ENCODE measurements at regions not wholly inside any gene's neighbourhood (a gene's known extent, or its start where the extent isn't known, plus 50 kb on each side); places are given as distances from the start of the nearest gene placed in this dataset.

GRCh38 chr20:19077370-19078220, 134.8 kb upstream of the SLC24A3 start:
- H3K9me3 ChIP-seq (ENCODE audit: control insufficient read depth, low read length), result no peaks in the 10 kb centered on the region
- no peak overlapping the region for H3K27ac ChIP-seq (ENCODE audit: low read depth, low read length, severe bottlenecking)
- WGBS, 2 experiments (ENCODE audit: insufficient coverage in 2 of 2), result 87 to 92% methylated on average over 4 of the region's 5 CpGs
- no peak overlapping the region for H3K4me3 ChIP-seq (ENCODE audit: extremely low read depth, insufficient read depth, low read length, poor library complexity, severe bottlenecking)
- no peaks in the 10 kb centered on the region for H3K4me1 ChIP-seq (ENCODE audit: control insufficient read depth, insufficient read depth, low read length, poor library complexity, severe bottlenecking)
- H3K36me3 ChIP-seq (ENCODE audit: control insufficient read depth, insufficient read depth, low read length), result no peaks in the 10 kb centered on the region

- no peak overlapping the region for H3K4me3 ChIP-seq (ENCODE audit: extremely low read depth, insufficient read depth, low read length, poor library complexity, severe bottlenecking)
- no peak overlapping the region for H3K27ac ChIP-seq (ENCODE audit: low read depth, low read length, severe bottlenecking)
- 95 to 98% methylated on average over 6 to 7 of the region's 7 CpGs for WGBS, 2 experiments (ENCODE audit: insufficient coverage in 2 of 2)
- H3K36me3 ChIP-seq (ENCODE audit: control insufficient read depth, insufficient read depth, low read length), result no peaks in the 10 kb centered on the region
- H3K9me3 ChIP-seq (ENCODE audit: control insufficient read depth, low read length), result no peaks in the 10 kb centered on the region
- no peaks in the 10 kb centered on the region for H3K4me1 ChIP-seq (ENCODE audit: control insufficient read depth, insufficient read depth, low read length, poor library complexity, severe bottlenecking)
Observed at GRCh38 chr20:19078448-19079373, 133.7 kb upstream of the SLC24A3 start.

- H3K4me1 ChIP-seq (ENCODE audit: control insufficient read depth, insufficient read depth, low read length, poor library complexity, severe bottlenecking), result no peaks in the 10 kb centered on the region
- no peak overlapping the region for H3K27ac ChIP-seq (ENCODE audit: low read depth, low read length, severe bottlenecking)
- H3K9me3 ChIP-seq (ENCODE audit: control insufficient read depth, low read length), result no peaks in the 10 kb centered on the region
- 88 to 92% methylated on average over 6 of the region's 10 CpGs for WGBS, 2 experiments (ENCODE audit: insufficient coverage in 2 of 2)
- H3K36me3 ChIP-seq (ENCODE audit: control insufficient read depth, insufficient read depth, low read length), result no peaks in the 10 kb centered on the region
- no peak overlapping the region for H3K4me3 ChIP-seq (ENCODE audit: extremely low read depth, insufficient read depth, low read length, poor library complexity, severe bottlenecking)
Observed at GRCh38 chr20:19079536-19080299, 132.7 kb upstream of the SLC24A3 start.

GRCh38 chr20:19081937-19082336, 130.5 kb upstream of the SLC24A3 start:
- no peaks in the 10 kb centered on the region for H3K4me1 ChIP-seq (ENCODE audit: control insufficient read depth, insufficient read depth, low read length, poor library complexity, severe bottlenecking)
- WGBS, 2 experiments (ENCODE audit: insufficient coverage in 2 of 2), result no CpG with 5 or more reads among the region's 1 CpG
- H3K27ac ChIP-seq (ENCODE audit: low read depth, low read length, severe bottlenecking), result no peak overlapping the region
- no peak overlapping the region for H3K4me3 ChIP-seq (ENCODE audit: extremely low read depth, insufficient read depth, low read length, poor library complexity, severe bottlenecking)
- no peaks in the 10 kb centered on the region for H3K9me3 ChIP-seq (ENCODE audit: control insufficient read depth, low read length)
- H3K36me3 ChIP-seq (ENCODE audit: control insufficient read depth, insufficient read depth, low read length), result no peaks in the 10 kb centered on the region

GRCh38 chr20:19083136-19083621, 129.3 kb upstream of the SLC24A3 start:
- 82 to 100% methylated on average over 3 to 4 of the region's 8 CpGs for WGBS, 2 experiments (ENCODE audit: insufficient coverage in 2 of 2)
- no peaks in the 10 kb centered on the region for H3K4me1 ChIP-seq (ENCODE audit: control insufficient read depth, insufficient read depth, low read length, poor library complexity, severe bottlenecking)
- no peak overlapping the region for H3K4me3 ChIP-seq (ENCODE audit: extremely low read depth, insufficient read depth, low read length, poor library complexity, severe bottlenecking)
- H3K27ac ChIP-seq (ENCODE audit: low read depth, low read length, severe bottlenecking), result no peak overlapping the region
- H3K9me3 ChIP-seq (ENCODE audit: control insufficient read depth, low read length), result no peaks in the 10 kb centered on the region
- no peaks in the 10 kb centered on the region for H3K36me3 ChIP-seq (ENCODE audit: control insufficient read depth, insufficient read depth, low read length)

GRCh38 chr20:19090332-19090731, 122.1 kb upstream of the SLC24A3 start:
- Histone ChIP-seq H3K36me3 (ENCODE audit: control insufficient read depth, insufficient read depth, low read length) (no peaks in the 10 kb centered on the region), H3K9me3 (ENCODE audit: control insufficient read depth, low read length) (no peaks in the 10 kb centered on the region), H3K4me1 (ENCODE audit: control insufficient read depth, insufficient read depth, low read length, poor library complexity, severe bottlenecking) (no peaks in the 10 kb centered on the region), H3K27ac (ENCODE audit: low read depth, low read length, severe bottlenecking) (no peak overlapping the region), H3K4me3 (ENCODE audit: extremely low read depth, insufficient read depth, low read length, poor library complexity, severe bottlenecking) (no peak overlapping the region)
- WGBS, 2 experiments (ENCODE audit: insufficient coverage in 2 of 2), result 93 to 100% methylated on average over 2 to 4 of the region's 5 CpGs

- no peaks in the 10 kb centered on the region for H3K36me3 ChIP-seq (ENCODE audit: control insufficient read depth, insufficient read depth, low read length)
- no peak overlapping the region for H3K4me3 ChIP-seq (ENCODE audit: extremely low read depth, insufficient read depth, low read length, poor library complexity, severe bottlenecking)
- 83 to 91% methylated on average over 3 to 5 of the region's 5 CpGs for WGBS, 2 experiments (ENCODE audit: insufficient coverage in 2 of 2)
- H3K27ac ChIP-seq (ENCODE audit: low read depth, low read length, severe bottlenecking), result no peak overlapping the region
- no peaks in the 10 kb centered on the region for H3K4me1 ChIP-seq (ENCODE audit: control insufficient read depth, insufficient read depth, low read length, poor library complexity, severe bottlenecking)
- no peaks in the 10 kb centered on the region for H3K9me3 ChIP-seq (ENCODE audit: control insufficient read depth, low read length)
Observed at GRCh38 chr20:19094959-19095541, 117.4 kb upstream of the SLC24A3 start.

- H3K36me3 ChIP-seq (ENCODE audit: control insufficient read depth, insufficient read depth, low read length), result no peaks in the 10 kb centered on the region
- H3K4me3 ChIP-seq (ENCODE audit: extremely low read depth, insufficient read depth, low read length, poor library complexity, severe bottlenecking), result no peak overlapping the region
- no peak overlapping the region for H3K27ac ChIP-seq (ENCODE audit: low read depth, low read length, severe bottlenecking)
- H3K4me1 ChIP-seq (ENCODE audit: control insufficient read depth, insufficient read depth, low read length, poor library complexity, severe bottlenecking), result no peaks in the 10 kb centered on the region
- WGBS, 2 experiments (ENCODE audit: insufficient coverage in 2 of 2), result 39 to 48% methylated on average over 5 of the region's 5 CpGs
- no peaks in the 10 kb centered on the region for H3K9me3 ChIP-seq (ENCODE audit: control insufficient read depth, low read length)
Observed at GRCh38 chr20:19095762-19096161, 116.7 kb upstream of the SLC24A3 start.

- no peak overlapping the region for H3K4me3 ChIP-seq (ENCODE audit: extremely low read depth, insufficient read depth, low read length, poor library complexity, severe bottlenecking)
- no peaks in the 10 kb centered on the region for H3K9me3 ChIP-seq (ENCODE audit: control insufficient read depth, low read length)
- no peaks in the 10 kb centered on the region for H3K4me1 ChIP-seq (ENCODE audit: control insufficient read depth, insufficient read depth, low read length, poor library complexity, severe bottlenecking)
- no peak overlapping the region for H3K27ac ChIP-seq (ENCODE audit: low read depth, low read length, severe bottlenecking)
- H3K36me3 ChIP-seq (ENCODE audit: control insufficient read depth, insufficient read depth, low read length), result no peaks in the 10 kb centered on the region
- WGBS, 2 experiments (ENCODE audit: insufficient coverage in 2 of 2), result 100% methylated on average over 1 of the region's 2 CpGs; no CpG with 5 or more reads in 1 of the 2 experiments
Observed at GRCh38 chr20:19096843-19097242, 115.6 kb upstream of the SLC24A3 start.

- WGBS, 2 experiments (ENCODE audit: insufficient coverage in 2 of 2), result 77 to 93% methylated on average over 3 to 4 of the region's 4 CpGs
- H3K4me3 ChIP-seq (ENCODE audit: extremely low read depth, insufficient read depth, low read length, poor library complexity, severe bottlenecking), result no peak overlapping the region
Observed at GRCh38 chr20:19098117-19098516, 114.3 kb upstream of the SLC24A3 start.

More at GRCh38 chr20:19098117-19098516, 114.3 kb upstream of the SLC24A3 start:
- Histone ChIP-seq H3K9me3 (ENCODE audit: control insufficient read depth, low read length) (no peaks in the 10 kb centered on the region), H3K27ac (ENCODE audit: low read depth, low read length, severe bottlenecking) (no peak overlapping the region), H3K36me3 (ENCODE audit: control insufficient read depth, insufficient read depth, low read length) (no peaks in the 10 kb centered on the region), H3K4me1 (ENCODE audit: control insufficient read depth, insufficient read depth, low read length, poor library complexity, severe bottlenecking) (no peaks in the 10 kb centered on the region)
